HG02852 (cell line): ENCODE measurements at regions not wholly inside any gene's neighbourhood (a gene's known extent, or its start where the extent isn't known, plus 50 kb on each side); places are given as distances from the start of the nearest gene placed in this dataset.

ENCODE experiments used
- ATAC-seq: cut with Tn5 transposase; IDR thresholded peaks from one replicate; pipeline ENCODE4 v1.9.1; 2021; ENCODE audit warnings: mild to moderate bottlenecking, moderate library complexity; ENCODE audit not compliant: unreplicated experiment

- ATAC-seq = no peak
These were observed 108.2 kb upstream of the NR3C1 start for GRCh38 chr5:143511736-143512135.

- ATAC-seq = peak; percentile 96
These were observed 106.3 kb upstream of the NR3C1 start for GRCh38 chr5:143509758-143510221.

- ATAC-seq = no peak
These were observed 103.5 kb upstream of the NR3C1 start for GRCh38 chr5:143506836-143507552.

DNA sequence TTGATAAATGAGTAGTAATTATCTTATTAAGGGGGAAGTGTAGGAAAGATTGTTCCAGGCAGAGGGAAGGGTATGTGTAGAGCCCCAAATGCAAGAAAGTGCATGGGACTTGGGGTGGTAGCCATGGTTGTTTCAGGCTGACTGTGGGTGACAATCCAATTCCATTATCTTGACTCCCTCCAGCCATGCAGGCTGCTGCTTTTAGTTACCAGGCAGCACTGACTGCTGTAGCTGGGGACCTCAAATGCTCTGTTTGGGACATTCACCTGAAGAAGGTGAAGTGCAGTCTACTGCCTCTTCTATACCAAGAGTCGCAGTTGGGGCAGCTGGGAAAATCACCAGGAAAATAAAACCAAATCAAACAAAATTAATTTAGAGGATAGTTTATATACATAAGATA is 102.4 kb upstream of the NR3C1 start:
- no peak for ATAC-seq

DNA sequence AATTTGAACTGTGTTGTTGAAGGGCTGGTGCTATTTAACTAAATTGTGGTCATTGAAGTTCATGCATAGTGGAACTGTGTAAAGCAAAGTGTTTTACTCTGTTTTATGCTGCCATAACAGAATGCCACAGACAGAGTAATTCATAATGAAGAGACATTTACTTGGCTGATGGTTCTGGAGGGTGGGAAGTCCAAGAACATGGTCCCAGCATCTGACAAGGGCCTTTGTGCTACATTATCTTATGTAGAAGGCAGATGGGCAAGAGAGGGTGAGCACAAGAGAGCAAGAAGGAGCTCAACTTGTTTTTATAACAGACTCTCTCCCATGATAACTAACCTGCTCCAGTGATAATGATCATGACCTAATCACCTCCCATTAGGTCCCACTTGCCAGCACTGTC is 101.9 kb upstream of the NR3C1 start:
- no peak for ATAC-seq

DNA sequence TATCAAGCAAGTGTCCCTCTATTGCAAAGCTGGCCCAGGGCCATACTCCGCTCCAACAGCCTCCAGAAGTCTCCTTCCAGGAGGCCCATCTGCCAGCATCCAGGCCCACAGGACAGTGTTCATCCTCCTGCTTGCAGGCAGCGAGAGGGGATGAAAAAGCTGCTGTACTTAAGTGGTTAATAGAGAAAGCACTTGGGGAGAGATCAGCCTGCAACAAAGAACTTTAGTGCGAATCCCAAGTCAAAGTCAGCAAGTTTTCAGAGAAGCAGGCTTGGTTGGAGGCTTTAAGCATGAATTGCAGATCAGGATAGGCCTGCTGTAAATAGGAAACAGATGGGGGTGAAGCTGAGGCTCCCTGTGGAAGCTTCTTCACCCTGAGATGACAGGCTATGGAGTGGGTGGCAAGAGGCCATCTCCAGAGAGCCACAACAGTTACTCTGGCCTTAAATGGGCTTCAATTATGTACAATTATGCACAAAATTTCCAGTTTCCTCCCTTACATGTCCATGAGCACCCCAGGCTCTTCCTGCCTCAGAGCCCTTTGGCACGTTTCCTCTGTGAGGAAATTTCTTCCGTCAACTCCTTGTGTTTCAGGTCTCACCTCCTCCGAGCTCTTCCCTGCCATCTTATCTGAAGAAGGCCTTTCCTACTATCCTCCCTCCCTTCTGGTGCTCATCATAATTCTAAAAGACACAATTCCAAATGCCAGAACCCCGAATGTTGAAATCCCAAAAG is 98.0 kb upstream of the NR3C1 start:
- no peak for ATAC-seq

- no peak for ATAC-seq
These were observed 96.1 kb upstream of the NR3C1 start for GRCh38 chr5:143499480-143500114.

DNA sequence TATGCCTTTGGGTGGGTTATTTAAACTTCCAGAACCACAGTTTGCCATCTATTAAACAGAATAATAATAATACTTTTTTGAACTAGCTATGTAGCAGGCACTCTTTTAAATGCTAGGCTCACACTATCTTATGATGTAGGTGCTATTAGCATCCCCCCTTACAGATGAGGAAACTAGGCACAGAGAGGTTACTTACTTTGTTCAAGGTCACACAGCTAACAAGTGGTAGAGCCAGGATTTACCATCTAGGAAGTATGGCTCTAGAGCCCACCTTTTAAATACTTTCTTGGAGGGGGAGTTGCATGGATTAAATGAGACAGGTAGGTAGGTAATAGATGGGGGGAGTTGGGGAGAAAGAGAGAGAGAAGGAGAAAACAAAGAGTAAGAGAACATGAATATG is 95.3 kb upstream of the NR3C1 start:
- ATAC-seq = no peak

GRCh38 chr5:143497749-143498148 is 94.3 kb upstream of the NR3C1 start:
- no peak for ATAC-seq

GRCh38 chr5:143496943-143497342 is 93.5 kb upstream of the NR3C1 start:
- no peak for ATAC-seq

- ATAC-seq = no peak
These were observed 92.4 kb upstream of the NR3C1 start for GRCh38 chr5:143495821-143496275.

DNA sequence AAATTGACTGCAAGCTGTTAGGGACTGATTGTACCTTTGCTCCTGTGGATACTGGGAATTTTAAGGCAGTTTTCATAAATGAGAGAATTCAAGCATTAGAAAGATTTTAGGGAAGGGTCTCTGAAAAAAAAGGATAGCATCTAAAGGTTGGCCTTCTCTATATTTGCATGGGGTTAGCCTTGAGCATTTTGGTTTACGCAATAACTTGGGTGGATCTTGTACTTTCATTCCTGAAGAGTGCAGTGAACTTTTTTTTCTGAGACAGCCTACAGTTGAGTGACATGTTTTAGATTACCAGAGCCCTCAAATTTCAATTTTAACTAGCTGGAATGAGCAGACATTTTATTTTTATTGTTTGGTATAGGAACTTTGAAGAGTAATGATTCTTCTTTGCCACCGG is 91.6 kb upstream of the NR3C1 start:
- no peak for ATAC-seq

DNA sequence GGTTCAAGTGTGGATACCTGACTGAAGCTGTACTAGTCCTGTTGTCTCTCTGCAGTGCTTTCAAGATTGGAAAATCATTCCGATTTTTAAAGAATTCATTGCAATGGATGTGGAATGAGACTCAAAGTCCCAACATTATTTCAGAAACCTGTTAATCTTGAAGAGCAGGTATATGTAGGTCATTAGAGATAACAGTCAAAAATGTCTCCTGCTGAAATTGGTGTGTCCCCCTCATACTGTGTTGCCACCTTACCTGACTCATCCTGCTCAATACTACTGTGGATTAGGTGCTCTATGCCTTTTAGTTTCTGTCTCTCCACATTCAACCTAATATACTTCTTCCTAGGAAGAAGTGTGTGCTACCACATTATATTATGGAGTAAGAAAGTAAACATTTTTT is 91.1 kb upstream of the NR3C1 start:
- no peak for ATAC-seq

DNA sequence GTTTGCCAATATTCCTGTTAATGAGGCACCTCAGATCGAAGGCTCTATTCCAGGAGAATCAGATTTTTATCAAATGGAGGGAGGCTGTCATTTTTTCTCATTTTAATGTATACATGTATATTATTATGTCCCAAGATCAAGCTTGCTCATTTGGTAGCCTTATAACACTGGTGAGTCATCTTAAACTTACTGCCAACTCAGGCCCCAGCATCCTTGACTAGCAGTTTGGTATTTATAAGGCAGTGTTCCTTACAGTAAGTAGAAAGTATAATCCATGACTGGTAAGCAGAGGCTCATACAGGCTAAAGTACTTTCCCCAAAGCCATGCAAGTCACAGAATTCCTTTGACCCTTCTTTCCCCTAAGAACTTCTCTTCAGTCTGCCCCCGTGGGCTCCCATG is 90.7 kb upstream of the NR3C1 start:
- ATAC-seq = no peak

DNA sequence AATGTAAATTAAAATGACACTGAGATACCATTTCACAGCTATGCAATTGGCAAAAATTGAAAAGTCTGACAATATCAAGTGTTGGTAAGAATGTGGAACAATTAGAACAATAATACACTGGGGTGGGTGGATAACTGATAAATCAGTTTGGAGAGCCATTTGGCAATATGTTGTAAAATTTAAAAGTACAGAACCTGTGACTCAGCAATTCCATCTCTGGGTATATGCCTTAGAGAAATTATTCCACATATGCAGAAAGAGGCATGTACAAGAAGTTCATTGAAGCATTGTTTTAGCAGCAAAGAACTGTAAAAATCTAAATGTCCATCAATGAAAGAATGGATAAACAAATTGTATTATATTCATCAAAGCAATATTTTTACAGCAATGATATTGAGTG is 89.3 kb upstream of the NR3C1 start:
- ATAC-seq = no peak

DNA sequence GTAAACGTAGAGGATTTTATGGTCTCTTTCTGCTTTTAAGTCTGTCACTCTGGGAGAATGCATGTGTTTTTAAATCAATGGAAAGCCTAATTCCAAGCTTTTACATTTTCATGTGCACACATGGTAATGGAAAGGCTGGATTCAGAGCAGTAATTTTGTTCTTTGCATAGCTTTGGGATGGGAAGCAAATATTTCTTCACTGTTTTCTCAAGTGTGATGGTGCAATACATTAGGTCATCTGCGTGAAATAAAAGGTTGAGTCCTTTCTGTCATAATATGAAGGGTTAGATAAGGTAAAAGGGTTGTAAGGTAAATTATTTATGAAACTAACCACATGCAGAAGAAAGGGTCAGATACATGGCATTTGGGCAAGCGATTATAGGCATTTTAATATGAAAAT is 88.2 kb upstream of the NR3C1 start:
- ATAC-seq = no peak

GRCh38 chr5:143488381-143488780 is 84.9 kb upstream of the NR3C1 start:
- ATAC-seq = no peak

- ATAC-seq = no peak
These were observed 81.1 kb upstream of the NR3C1 start for GRCh38 chr5:143484601-143485000.

GRCh38 chr5:143481697-143482531 is 78.4 kb upstream of the NR3C1 start:
- no peak for ATAC-seq

GRCh38 chr5:143480001-143480400 is 76.5 kb upstream of the NR3C1 start:
- ATAC-seq = no peak

DNA sequence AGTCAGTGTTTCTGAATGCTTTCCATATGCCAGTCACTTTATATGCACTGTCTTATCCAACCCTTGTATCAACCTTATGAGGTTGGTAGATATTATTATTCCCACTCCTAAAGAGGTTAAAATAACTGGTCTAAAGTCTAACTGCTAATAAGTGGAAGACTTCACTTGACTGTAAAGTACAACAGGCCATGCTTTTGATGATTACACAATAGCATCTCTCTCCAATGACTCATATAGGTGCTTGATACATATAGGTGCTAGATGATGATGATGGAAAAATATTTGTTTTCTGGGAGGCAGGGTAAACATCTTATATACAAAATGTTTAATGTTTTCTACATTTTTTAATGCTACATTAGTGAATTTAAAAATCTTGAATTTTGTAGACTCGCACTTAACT is 75.9 kb upstream of the NR3C1 start:
- ATAC-seq = no peak
